ENCODE measurements at regions not wholly inside any gene's neighbourhood (a gene's known extent, or its start where the extent isn't known, plus 50 kb on each side); places are given as distances from the start of the nearest gene placed in this dataset.
"Not testable (repeated sequence)": the region's sequence is repeated elsewhere in the genome, so short reads cannot be mapped to it uniquely, and the experiment has no call there.

- intact Hi-C loops (cut with DNase I) = no loop called here
Measured at GRCh38 chr2:6181926-6182325, 489.7 kb downstream of the SOX11 start.

GRCh38 chr2:6183226-6183625 lies 491.0 kb downstream of the SOX11 start:
- Histone ChIP-seq H3K27me3 (no peaks in the 10 kb centered on the region), H3K4me3 (no peak overlapping the region), H3K4me1 (no peaks in the 10 kb centered on the region), H3K36me3 (no peaks in the 10 kb centered on the region), H3K9ac (ENCODE audit: low read depth in 2 of 2, low read length in 2 of 2) (no peak overlapping the region), H3K9me3 (no peaks in the 10 kb centered on the region), H3K27ac (no peak overlapping the region)
- intact Hi-C loops (cut with DNase I) = no loop called here
- DNase-seq = no peak
- TF ChIP-seq CTCF (IDR thresholded peaks at IDR 0.05) = no peak

More at GRCh38 chr2:6181926-6182325, 489.7 kb downstream of the SOX11 start:
- DNase-seq = no peak
- Histone ChIP-seq H3K9me3 (no peaks in the 10 kb centered on the region), H3K36me3 (no peaks in the 10 kb centered on the region), H3K27ac (no peak overlapping the region), H3K4me3 (no peak overlapping the region), H3K4me1 (no peaks in the 10 kb centered on the region), H3K27me3 (no peaks in the 10 kb centered on the region), H3K9ac (ENCODE audit: low read depth in 2 of 2, low read length in 2 of 2) (no peak overlapping the region)
- no peak for TF ChIP-seq CTCF (IDR thresholded peaks at IDR 0.05)

- no peaks in the 10 kb centered on the region for H3K36me3 ChIP-seq
- no peak for TF ChIP-seq CTCF (IDR thresholded peaks at IDR 0.05)
- no peaks in the 10 kb centered on the region for H3K4me1 ChIP-seq
- H3K27me3 ChIP-seq = no peaks in the 10 kb centered on the region
- H3K4me3 ChIP-seq = no peak overlapping the region
- H3K9me3 ChIP-seq = no peaks in the 10 kb centered on the region
- intact Hi-C loops (cut with DNase I) = no loop called here
- no peak for DNase-seq
- no peak overlapping the region for H3K27ac ChIP-seq
- no peak overlapping the region for H3K9ac ChIP-seq (ENCODE audit: low read depth in 2 of 2, low read length in 2 of 2)
Measured at GRCh38 chr2:6184532-6185292, 492.5 kb downstream of the SOX11 start.

GRCh38 chr2:6186332-6187151 lies 494.4 kb downstream of the SOX11 start:
- Histone ChIP-seq H3K36me3 (no peaks in the 10 kb centered on the region), H3K4me3 (no peak overlapping the region), H3K27me3 (no peaks in the 10 kb centered on the region), H3K9ac (ENCODE audit: low read depth in 2 of 2, low read length in 2 of 2) (no peak overlapping the region), H3K9me3 (no peaks in the 10 kb centered on the region), H3K27ac (no peak overlapping the region), H3K4me1 (no peaks in the 10 kb centered on the region)
- peak; percentile 45 for DNase-seq
- no peak for TF ChIP-seq CTCF (IDR thresholded peaks at IDR 0.05)
- intact Hi-C loops (cut with DNase I) = no loop called here

- no peak for TF ChIP-seq CTCF (IDR thresholded peaks at IDR 0.05)
- Histone ChIP-seq H3K27ac (no peak overlapping the region), H3K27me3 (no peaks in the 10 kb centered on the region), H3K4me1 (no peaks in the 10 kb centered on the region), H3K9ac (ENCODE audit: low read depth in 2 of 2, low read length in 2 of 2) (no peak overlapping the region), H3K9me3 (no peaks in the 10 kb centered on the region), H3K4me3 (no peak overlapping the region), H3K36me3 (no peaks in the 10 kb centered on the region)
- intact Hi-C loops (cut with DNase I) = no loop called here
- no peak for DNase-seq
Measured at GRCh38 chr2:6196449-6196848, 504.3 kb downstream of the SOX11 start.

GRCh38 chr2:6198370-6198919 lies 506.3 kb downstream of the SOX11 start:
- H3K9me3 ChIP-seq; H3K4me3 ChIP-seq; H3K9ac ChIP-seq (ENCODE audit: low read depth in 2 of 2, low read length in 2 of 2); H3K36me3 ChIP-seq; H3K4me1 ChIP-seq; DNase-seq; H3K27me3 ChIP-seq; intact Hi-C loops (cut with DNase I); H3K27ac ChIP-seq: not testable (repeated sequence)
